H1 (cell line): ENCODE measurements at regions not wholly inside any gene's neighbourhood (a gene's known extent, or its start where the extent isn't known, plus 50 kb on each side); places are given as distances from the start of the nearest gene placed in this dataset.

Experiments used
- CTCF ChIA-PET: fragments of 300-600 bp; sonication (Branson Sonifier 250); formaldehyde crosslinking; loops from one replicate; lab custom pipeline; 2021; ENCODE audit not compliant: partially characterized antibody; lab: Charles Lee
- POLR2A ChIA-PET: fragments of 300-600 bp; sonication (Branson Sonifier 250); formaldehyde crosslinking; loops from one replicate; lab custom pipeline; 2021; ENCODE audit warnings: inconsistent platforms; ENCODE audit not compliant: partially characterized antibody; lab: Charles Lee
- DNase-seq, 2 experiments: peaks; one replicate each; pipeline versions ENCODE4 v3.0.0 to v3.0.0-alpha.2; 2010 to 2022; ENCODE audit warnings: low spot score in 2 of 2, low read depth in 1 of 2, mixed read lengths in 1 of 2
- FAIRE-seq: peaks from 2 replicates; lab custom pipeline; 2011; peaks lifted over from hg19 to GRCh38; lab: Jason Lieb, UNC
- H2AFZ ChIP-seq: 2 replicates; pipeline ENCODE4 v1.8.1; 2012; ENCODE audit warnings: low read length, inconsistent platforms
- H2AK5ac ChIP-seq: 2 replicates; pipeline ENCODE4 v1.6.1; 2013; ENCODE audit warnings: low read depth, low read length
- H2BK120ac ChIP-seq: replicated peaks from 2 replicates; pipeline ENCODE3; 2013; ENCODE audit warnings: low read depth, low read length, inconsistent platforms
- H2BK12ac ChIP-seq: 2 replicates; pipeline ENCODE4 v1.6.1; 2013; ENCODE audit warnings: low read depth, low read length
- H2BK15ac ChIP-seq: 2 replicates; pipeline ENCODE4 v1.6.1; 2013; ENCODE audit warnings: low read length
- H2BK20ac ChIP-seq: 2 replicates; pipeline ENCODE4 v1.6.1; 2013; ENCODE audit warnings: low read length
- H2BK5ac ChIP-seq: 2 replicates; pipeline ENCODE4 v1.6.1; 2013; ENCODE audit warnings: low read depth, low read length
- H3K14ac ChIP-seq: 2 replicates; pipeline ENCODE4 v1.6.1; 2013; ENCODE audit warnings: inconsistent platforms; ENCODE audit not compliant: insufficient read length
- H3K18ac ChIP-seq: 2 replicates; pipeline ENCODE4 v1.6.1; 2013; ENCODE audit warnings: low read length; ENCODE audit errors: extremely low read depth
- H3K23ac ChIP-seq: 2 replicates; pipeline ENCODE4 v1.6.1; 2013; ENCODE audit warnings: inconsistent platforms; ENCODE audit not compliant: insufficient read length
- H3K23me2 ChIP-seq: 2 replicates; pipeline ENCODE4 v1.6.1; 2013; ENCODE audit warnings: low read depth, low read length
- H3K27ac ChIP-seq: 2 replicates; pipeline ENCODE4 v1.6.1; 2011; ENCODE audit warnings: low read depth, low read length, inconsistent platforms
- H3K27me3 ChIP-seq, 4 experiments: replicated peaks in 1 of 4; 1 replicate in 1 of 4; 2 replicates in 3 of 4; pipeline versions ENCODE4 v1.6.1 to v1.8.1; 2011 to 2013; ENCODE audit warnings: low read length in 3 of 4, mild to moderate bottlenecking in 3 of 4, inconsistent platforms in 2 of 4, mixed read lengths in 2 of 4, moderate library complexity in 1 of 4; ENCODE audit not compliant: control insufficient read depth in 3 of 4, insufficient read depth in 3 of 4; ENCODE audit errors: extremely low read depth in 1 of 4
- H3K36me3 ChIP-seq, 4 experiments: 2 replicates each; pipeline versions ENCODE4 v1.6.1 to v1.8.1; 2011 to 2013; ENCODE audit warnings: mild to moderate bottlenecking in 4 of 4, low read length in 3 of 4, moderate library complexity in 2 of 4, control low read depth in 1 of 4, inconsistent platforms in 1 of 4; ENCODE audit not compliant: insufficient read depth in 4 of 4, control insufficient read depth in 2 of 4
- H3K4ac ChIP-seq: replicated peaks from 2 replicates; pipeline ENCODE3; 2013; ENCODE audit warnings: low read length, low read depth, mixed read lengths, inconsistent platforms; ENCODE audit not compliant: insufficient read length
- H3K4me1 ChIP-seq, 4 experiments: replicated peaks in 1 of 4; 1 replicate in 1 of 4; 2 replicates in 3 of 4; pipeline versions ENCODE4 v1.6.1 to v1.8.1; 2011 to 2013; ENCODE audit warnings: low read length in 3 of 4, inconsistent platforms in 2 of 4, mixed read lengths in 1 of 4; ENCODE audit not compliant: insufficient read depth in 4 of 4, control insufficient read depth in 3 of 4
- H3K4me2 ChIP-seq, 2 experiments: 2 replicates each; pipeline versions ENCODE4 v1.6.1 to v1.8.1; 2011 to 2013; ENCODE audit warnings: low read depth in 2 of 2, low read length in 2 of 2, control low read depth in 1 of 2, inconsistent platforms in 1 of 2, mild to moderate bottlenecking in 1 of 2; ENCODE audit not compliant: insufficient read depth in 1 of 2
- H3K4me3 ChIP-seq, 4 experiments: fragments of 200-600, 300-600 bp in 1 of 4; sonication (generic), shearing (Covaris generic), sonication (Bioruptor Twin) in 1 of 4; 2 replicates each; pipeline versions ENCODE4 v1.5.1 to v1.8.1; 2011 to 2016; ENCODE audit warnings: low read length in 4 of 4, low read depth in 3 of 4, control low read depth in 2 of 4, inconsistent platforms in 2 of 4, mild to moderate bottlenecking in 2 of 4, mixed read lengths in 1 of 4, moderate library complexity in 1 of 4; ENCODE audit not compliant: insufficient read depth in 2 of 4; ENCODE audit errors: extremely low read depth in 1 of 4
- H3K56ac ChIP-seq: replicated peaks from 2 replicates; pipeline ENCODE3; 2013; ENCODE audit warnings: low read depth, mild to moderate bottlenecking, mixed read lengths, low read length, inconsistent platforms; ENCODE audit not compliant: insufficient read length
- H3K79me1 ChIP-seq: 2 replicates; pipeline ENCODE4 v1.6.1; 2013; ENCODE audit warnings: low read depth, low read length, control low read depth
- H3K79me2 ChIP-seq, 2 experiments: 2 replicates each; pipeline versions ENCODE4 v1.6.1 to v1.8.1; 2012 to 2013; ENCODE audit warnings: low read length in 2 of 2, mild to moderate bottlenecking in 2 of 2, inconsistent platforms in 1 of 2; ENCODE audit not compliant: insufficient read depth in 2 of 2, control insufficient read depth in 1 of 2
- H3K9ac ChIP-seq, 4 experiments: replicated peaks in 1 of 4; 1 replicate in 1 of 4; 2 replicates in 3 of 4; pipeline versions ENCODE4 v1.6.1 to v1.8.1; 2011 to 2013; ENCODE audit warnings: low read depth in 3 of 4, low read length in 3 of 4, control low read depth in 2 of 4, mild to moderate bottlenecking in 2 of 4, moderate library complexity in 2 of 4, inconsistent platforms in 1 of 4; ENCODE audit errors: extremely low read depth in 1 of 4
- H3K9me3 ChIP-seq, 2 experiments: 2 replicates each; pipeline versions ENCODE4 v1.6.1 to v1.8.1; 2012 to 2013; ENCODE audit warnings: mild to moderate bottlenecking in 2 of 2, moderate library complexity in 2 of 2, control low read depth in 1 of 2, inconsistent platforms in 1 of 2, low read depth in 1 of 2, low read length in 1 of 2, mixed read lengths in 1 of 2; ENCODE audit not compliant: insufficient read depth in 2 of 2
- H4K20me1 ChIP-seq, 2 experiments: replicated peaks in 1 of 2; 2 replicates each; pipeline versions ENCODE3 to v1.8.1; 2011 to 2013; ENCODE audit warnings: inconsistent platforms in 2 of 2, low read length in 2 of 2, mild to moderate bottlenecking in 1 of 2; ENCODE audit not compliant: insufficient read depth in 2 of 2, control insufficient read depth in 1 of 2
- H4K5ac ChIP-seq: 2 replicates; pipeline ENCODE4 v1.6.1; 2013; ENCODE audit warnings: low read length, low read depth, mixed read lengths, inconsistent platforms; ENCODE audit not compliant: insufficient read length
- H4K8ac ChIP-seq: 2 replicates; pipeline ENCODE4 v1.8.0; 2013; ENCODE audit warnings: mild to moderate bottlenecking, moderate library complexity, low read length, inconsistent platforms; ENCODE audit not compliant: insufficient read depth; ENCODE audit errors: extremely low read depth
- H4K91ac ChIP-seq: replicated peaks from 2 replicates; pipeline ENCODE3; 2013; ENCODE audit warnings: low read length, mixed read lengths, inconsistent platforms; ENCODE audit not compliant: insufficient read length
- SP4 ChIP-seq: IDR thresholded peaks from 2 replicates; pipeline ENCODE4 v1.6.1; 2012; ENCODE audit warnings: low read length, inconsistent platforms
- TBP ChIP-seq: IDR thresholded peaks from 2 replicates; pipeline ENCODE4 v1.6.1; 2011; ENCODE audit warnings: low read depth, low read length, improper control_type of control experiment
- WGBS, 2 experiments: shearing (Covaris generic) in 1 of 2; methylation state at CpG; one replicate each; pipeline versions ENCODE4 v1.1.6 to v1.1.7; 2013 to 2015; ENCODE audit warnings: low lambda C conversion rate in 2 of 2, mixed read lengths in 2 of 2, inconsistent platforms in 1 of 2, low coverage in 1 of 2, missing lambda C conversion rate in 1 of 2; ENCODE audit not compliant: insufficient replicate concordance in 2 of 2, insufficient coverage in 1 of 2, insufficient read length in 1 of 2; ENCODE audit errors: extremely low coverage in 1 of 2, missing lambda C conversion rate in 1 of 2; 5-methylcytosine and 5-hydroxymethylcytosine counted together

GRCh38 chr17:72571813-72572396 is 451.1 kb downstream of the SOX9 start:
- Histone ChIP-seq H2BK20ac (no peak overlapping the region), H3K14ac (no peak overlapping the region), H3K9ac (no peak overlapping the region), H3K23ac (no peak overlapping the region), H3K79me1 (no peaks in the 10 kb centered on the region), H3K4me2 (no peak overlapping the region), H3K56ac (no peak overlapping the region), H2AFZ (no peak overlapping the region), H3K27me3 (no peaks in the 10 kb centered on the region), H4K91ac (no peak overlapping the region), H2BK120ac (no peak overlapping the region), H3K9me3 (no peaks in the 10 kb centered on the region), H3K27ac (no peak overlapping the region), H4K8ac (no peak overlapping the region), H2BK15ac (no peak overlapping the region), H3K4me3 (no peak overlapping the region), H3K79me2 (no peaks in the 10 kb centered on the region), H3K4ac (no peak overlapping the region), H4K20me1 (no peaks in the 10 kb centered on the region), H2BK5ac (no peak overlapping the region), H3K36me3 (no peaks in the 10 kb centered on the region), H4K5ac (no peak overlapping the region), H2AK5ac (no peak overlapping the region), H3K4me1 (peaks cover 0 to 15% (median 10%) of the 10 kb centered on the region in 4 experiments; a peak in 5 of 7 replicates), H2BK12ac (no peak overlapping the region), H3K23me2 (no peaks in the 10 kb centered on the region), H3K18ac (no peak overlapping the region)
- FAIRE-seq (no peak), DNase-seq (no peak)
- POLR2A ChIA-PET, result no interaction called here
- no peak for TF ChIP-seq SP4
- no peak for TF ChIP-seq TBP
- CTCF ChIA-PET, result interaction anchor here (0.7 to 2.0 kb wide), 3 partner anchors 8 to 155 kb away, joined by 3 to 4 read pairs (median 3); no protein-coding TSS in a partner anchor
- 84% methylated on average over 9 of the region's 9 CpGs; no CpG with 5 or more reads in 1 of the 2 experiments for WGBS, 2 experiments
